ENCODE measurements at regions not wholly inside any gene's neighbourhood (a gene's known extent, or its start where the extent isn't known, plus 50 kb on each side); places are given as distances from the start of the nearest gene placed in this dataset.

DNA sequence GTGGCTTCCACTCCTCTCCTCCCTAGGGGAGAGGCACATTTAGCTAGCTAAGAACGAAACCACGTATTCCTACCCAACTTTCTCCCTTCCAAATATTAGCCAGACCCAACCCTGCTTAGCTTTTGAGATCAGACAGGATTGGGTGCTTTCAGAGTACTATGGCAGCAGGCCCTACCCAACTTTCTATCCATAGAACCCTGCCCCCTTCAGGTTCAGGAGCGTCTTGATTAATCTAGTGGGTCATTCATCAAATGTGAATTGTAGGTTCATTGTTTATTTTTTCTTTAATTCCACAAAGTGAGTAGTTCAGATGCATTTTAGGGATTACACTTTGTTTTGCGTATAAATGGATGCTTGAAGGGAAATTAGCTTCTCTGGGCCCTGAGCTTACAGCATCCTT is 188.3 kb downstream of the MIB1 start:
- WGBS = 62% methylated on average over 4 of the region's 4 CpGs
- H3K27ac ChIP-seq (ENCODE audit: low read length) = no peak overlapping the region
- H3K4me3 ChIP-seq (ENCODE audit: low read length) = no peak overlapping the region
- H3K27me3 ChIP-seq (ENCODE audit: control insufficient read depth, insufficient read depth) = no peaks in the 10 kb centered on the region
- DNase-seq = no peak
- intact Hi-C loops (cut with DNase I) = no loop called here
- H3K9me3 ChIP-seq (ENCODE audit: control insufficient read depth, low read length) = no peaks in the 10 kb centered on the region
- no peaks in the 10 kb centered on the region for H3K4me1 ChIP-seq (ENCODE audit: control insufficient read depth, insufficient read depth, low read length)
- ATAC-seq = no peak

DNA sequence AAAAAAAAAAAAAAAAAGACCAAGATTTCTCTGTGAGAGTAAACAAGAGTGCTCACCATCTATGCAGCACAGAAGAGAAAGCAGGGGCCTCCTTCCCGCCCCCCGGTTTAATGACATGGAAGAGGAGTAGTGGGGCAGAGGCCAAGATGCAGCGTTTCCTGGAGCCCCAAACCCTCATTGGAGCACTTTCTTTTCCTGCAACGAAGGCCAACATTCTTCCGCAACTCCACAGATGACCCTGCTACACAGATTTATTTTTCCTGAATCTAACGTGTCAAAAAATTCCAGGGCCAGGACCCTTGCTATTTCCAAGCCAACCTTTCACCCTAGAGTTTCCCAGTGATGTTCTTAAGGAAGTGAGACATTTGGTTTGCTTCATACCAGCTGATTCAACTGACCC is 189.6 kb downstream of the MIB1 start:
- ATAC-seq (no peak), DNase-seq (no peak)
- Histone ChIP-seq H3K4me1 (ENCODE audit: control insufficient read depth, insufficient read depth, low read length) (no peaks in the 10 kb centered on the region), H3K4me3 (ENCODE audit: low read length) (no peak overlapping the region), H3K27me3 (ENCODE audit: control insufficient read depth, insufficient read depth) (no peaks in the 10 kb centered on the region), H3K27ac (ENCODE audit: low read length) (no peak overlapping the region), H3K9me3 (ENCODE audit: control insufficient read depth, low read length) (no peaks in the 10 kb centered on the region)
- 64% methylated on average over 6 of the region's 6 CpGs for WGBS
- intact Hi-C loops (cut with DNase I) = no loop called here

DNA sequence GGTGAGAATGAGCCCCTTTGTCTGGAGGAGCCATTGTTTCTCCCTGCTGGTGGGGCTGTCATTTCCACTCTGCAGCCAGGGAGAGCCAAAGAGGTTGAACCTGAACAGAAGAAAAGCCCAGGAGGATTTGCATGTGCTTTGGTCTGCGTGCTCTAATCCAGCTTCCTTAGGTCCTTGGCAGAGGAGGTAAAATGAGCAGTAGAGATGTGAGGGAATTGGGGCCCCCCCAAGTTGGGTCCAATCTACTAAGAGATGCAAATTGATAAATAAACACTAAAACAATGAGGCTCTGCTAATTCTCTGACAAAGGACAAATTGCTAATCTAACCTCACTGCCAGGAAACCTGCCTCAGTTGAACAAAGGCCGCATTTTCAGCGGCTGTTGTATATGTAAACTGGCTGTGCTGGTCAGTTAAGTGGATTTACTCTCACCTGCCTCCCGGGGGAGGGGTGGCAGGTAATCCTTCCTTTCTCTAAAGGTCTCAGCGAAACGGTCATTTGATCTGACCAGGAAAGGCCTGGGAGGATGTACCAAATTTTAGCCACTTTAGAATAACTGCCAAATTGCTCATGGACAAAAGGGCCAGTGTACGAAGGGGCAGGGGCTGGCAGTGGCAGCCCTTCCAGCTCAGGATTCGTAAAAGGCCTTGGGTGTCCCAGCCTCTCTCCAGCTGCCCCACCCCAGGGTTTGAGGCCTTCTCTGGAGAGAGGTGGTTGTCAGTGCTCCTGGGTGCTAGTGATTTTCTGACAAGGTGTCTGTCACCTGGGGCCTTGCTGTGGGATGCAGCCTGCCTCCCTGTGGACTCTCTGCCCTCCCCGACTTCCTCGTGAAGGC is 193.6 kb downstream of the MIB1 start:
- no peak overlapping the region for H3K27ac ChIP-seq (ENCODE audit: low read length)
- no peaks in the 10 kb centered on the region for H3K4me1 ChIP-seq (ENCODE audit: control insufficient read depth, insufficient read depth, low read length)
- no peak for ATAC-seq
- no peaks in the 10 kb centered on the region for H3K9me3 ChIP-seq (ENCODE audit: control insufficient read depth, low read length)
- no peak for DNase-seq
- intact Hi-C loops (cut with DNase I) = no loop called here
- no peaks in the 10 kb centered on the region for H3K27me3 ChIP-seq (ENCODE audit: control insufficient read depth, insufficient read depth)
- H3K4me3 ChIP-seq (ENCODE audit: low read length) = no peak overlapping the region
- 79% methylated on average over 10 of the region's 10 CpGs for WGBS

DNA sequence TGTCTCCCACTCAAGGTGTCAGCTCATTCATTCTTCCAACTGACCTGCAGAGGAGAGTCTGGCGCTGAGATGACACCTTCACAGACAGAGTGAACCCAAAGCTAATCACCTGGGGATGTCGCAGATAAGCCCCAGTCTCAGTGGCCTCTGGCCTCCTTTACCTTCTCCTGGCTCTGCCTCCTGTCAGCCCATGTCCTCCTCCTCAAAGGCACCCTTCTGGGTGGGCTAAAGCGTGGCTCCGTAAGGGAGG is 194.1 kb downstream of the MIB1 start:
- DNase-seq (no peak), ATAC-seq (no peak)
- intact Hi-C loops (cut with DNase I) = no loop called here
- Histone ChIP-seq H3K9me3 (ENCODE audit: control insufficient read depth, low read length) (no peaks in the 10 kb centered on the region), H3K27ac (ENCODE audit: low read length) (no peak overlapping the region), H3K4me3 (ENCODE audit: low read length) (no peak overlapping the region), H3K4me1 (ENCODE audit: control insufficient read depth, insufficient read depth, low read length) (no peaks in the 10 kb centered on the region), H3K27me3 (ENCODE audit: control insufficient read depth, insufficient read depth) (no peaks in the 10 kb centered on the region)
- WGBS = 71% methylated on average over 4 of the region's 4 CpGs

DNA sequence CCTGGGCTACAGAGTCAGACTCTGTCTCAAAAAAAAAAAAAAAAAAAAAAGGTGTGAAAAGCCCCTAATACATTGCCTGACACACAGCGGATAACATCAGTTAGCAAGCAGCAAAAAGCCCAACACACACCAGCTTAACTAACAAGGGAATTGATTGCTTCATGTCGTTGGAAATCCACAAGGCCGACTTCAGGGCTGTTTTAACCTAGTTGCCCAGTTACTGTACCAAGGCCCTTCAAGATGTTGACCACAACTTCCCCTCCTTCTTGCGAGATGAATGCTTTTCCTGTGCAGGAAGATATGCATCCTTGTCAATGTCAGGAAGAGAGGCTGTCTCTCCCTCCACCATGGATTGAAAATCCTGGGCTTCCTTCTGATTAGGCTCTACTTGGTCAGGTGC is 202.9 kb downstream of the MIB1 start:
- WGBS = 63% methylated on average over 4 of the region's 4 CpGs
- Histone ChIP-seq H3K9me3 (ENCODE audit: control insufficient read depth, low read length) (no peaks in the 10 kb centered on the region), H3K4me3 (ENCODE audit: low read length) (no peak overlapping the region), H3K4me1 (ENCODE audit: control insufficient read depth, insufficient read depth, low read length) (no peaks in the 10 kb centered on the region), H3K27me3 (ENCODE audit: control insufficient read depth, insufficient read depth) (no peaks in the 10 kb centered on the region), H3K27ac (ENCODE audit: low read length) (no peak overlapping the region)
- intact Hi-C loops (cut with DNase I) = no loop called here
- no peak for ATAC-seq
- no peak for DNase-seq

DNA sequence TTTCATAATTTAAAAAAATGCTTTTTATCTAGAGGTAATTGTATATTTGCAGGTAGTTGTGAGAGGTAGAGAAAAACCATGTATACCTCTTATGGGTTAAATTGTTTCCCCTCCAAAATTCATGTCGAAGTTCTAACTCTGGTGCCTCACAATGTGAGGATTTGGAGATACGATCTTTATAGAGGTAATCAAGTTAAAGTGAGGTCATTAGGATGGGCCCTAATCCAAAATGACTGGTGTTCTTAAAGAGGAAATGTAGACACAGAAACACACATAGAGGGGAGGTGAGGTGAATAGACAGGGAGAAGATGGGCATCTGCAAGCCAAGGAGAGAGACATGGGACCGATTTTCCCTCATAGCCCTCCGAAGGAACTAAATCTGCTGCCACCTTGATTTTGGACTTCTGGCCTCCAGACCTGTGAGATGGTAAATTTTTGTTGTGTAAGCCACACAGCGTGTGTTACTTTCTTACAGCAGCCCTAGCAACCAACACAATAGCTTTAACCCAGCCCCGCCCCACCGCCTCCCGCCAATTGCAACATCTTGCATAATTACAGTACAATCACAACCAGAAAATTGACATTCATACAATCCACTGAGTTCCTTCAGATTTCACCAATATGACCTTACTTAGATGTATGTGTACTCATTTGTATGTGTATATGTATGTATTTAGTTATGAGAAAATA is 208.9 kb downstream of the MIB1 start:
- no peaks in the 10 kb centered on the region for H3K27me3 ChIP-seq (ENCODE audit: control insufficient read depth, insufficient read depth)
- DNase-seq (no peak), ATAC-seq (no peak)
- H3K27ac ChIP-seq (ENCODE audit: low read length) = no peak overlapping the region
- 77% methylated on average over 8 of the region's 8 CpGs for WGBS
- H3K9me3 ChIP-seq (ENCODE audit: control insufficient read depth, low read length) = no peaks in the 10 kb centered on the region
- no peaks in the 10 kb centered on the region for H3K4me1 ChIP-seq (ENCODE audit: control insufficient read depth, insufficient read depth, low read length)
- H3K4me3 ChIP-seq (ENCODE audit: low read length) = no peak overlapping the region
- intact Hi-C loops (cut with DNase I) = no loop called here

DNA sequence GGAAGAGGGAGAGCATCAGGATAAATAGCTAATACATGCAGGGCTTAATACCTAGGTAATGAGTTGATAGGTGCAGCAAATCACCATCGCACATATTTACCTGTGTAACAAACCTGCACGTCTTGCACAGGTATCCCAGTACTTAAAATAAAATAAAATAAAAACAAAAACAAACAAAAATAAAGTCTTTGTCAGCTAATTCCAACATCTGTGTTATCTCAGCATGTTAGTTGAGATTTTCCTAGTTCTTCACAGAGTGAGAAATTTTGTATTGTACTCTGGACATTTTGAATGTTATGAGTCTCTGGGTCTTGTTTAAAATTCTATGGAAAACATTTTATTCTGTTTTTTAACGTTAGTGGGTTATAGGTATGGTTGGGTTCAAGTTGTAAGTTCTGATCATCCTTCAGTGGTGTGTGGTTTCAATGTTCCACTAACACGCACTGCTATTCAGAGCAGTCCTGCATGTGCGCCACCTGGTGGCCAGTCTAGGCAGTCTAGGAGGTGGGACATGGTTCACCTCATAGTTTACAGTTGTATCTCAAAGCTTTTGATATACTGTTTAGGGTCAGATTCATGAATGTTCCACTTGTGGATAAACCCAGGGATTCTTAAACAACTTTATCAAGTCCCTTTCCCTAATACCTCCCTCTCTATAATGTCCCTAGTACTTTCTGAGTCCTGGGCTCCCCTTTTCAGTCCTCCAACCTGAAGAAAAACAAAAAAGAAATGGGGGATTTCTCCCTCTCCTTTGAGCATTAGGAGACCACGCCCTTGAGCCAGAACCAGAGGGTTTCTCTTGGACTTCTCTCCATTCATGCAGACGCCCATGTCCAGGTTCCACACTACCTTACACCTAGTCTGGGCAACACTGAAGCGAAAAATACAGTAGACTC is 213.4 kb upstream of the GATA6 start:
- H3K4me3 ChIP-seq (ENCODE audit: low read length) = no peak overlapping the region
- ATAC-seq (peak; percentile 93 to 95), DNase-seq (peak; percentile 81 to 93 (median 92))
- no peaks in the 10 kb centered on the region for H3K27me3 ChIP-seq (ENCODE audit: control insufficient read depth, insufficient read depth)
- 41% methylated on average over 8 of the region's 8 CpGs for WGBS
- H3K9me3 ChIP-seq (ENCODE audit: control insufficient read depth, low read length) = no peaks in the 10 kb centered on the region
- intact Hi-C loops (cut with DNase I) = no loop called here
- H3K4me1 ChIP-seq (ENCODE audit: control insufficient read depth, insufficient read depth, low read length) = no peaks in the 10 kb centered on the region
- H3K27ac ChIP-seq (ENCODE audit: low read length) = no peak overlapping the region

DNA sequence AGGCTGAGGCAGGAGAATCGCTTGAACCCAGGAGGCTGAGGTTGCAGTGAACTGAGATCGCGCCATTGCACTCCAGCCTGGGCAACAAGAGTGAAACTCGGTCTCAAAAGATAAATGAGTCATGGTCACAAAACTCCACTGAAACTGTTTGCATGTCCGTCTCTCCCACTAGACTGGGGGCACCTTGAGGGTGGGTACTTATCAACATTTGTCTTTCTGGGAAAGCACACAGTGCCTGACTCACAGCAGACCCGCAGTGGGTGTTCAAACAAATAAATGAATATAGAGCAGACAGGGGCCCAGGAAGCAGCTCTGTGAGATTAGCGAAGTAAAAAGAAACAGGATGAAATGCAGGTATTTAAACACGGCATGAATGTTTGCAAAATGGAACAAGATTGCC is 211.1 kb upstream of the GATA6 start:
- Histone ChIP-seq H3K4me1 (ENCODE audit: control insufficient read depth, insufficient read depth, low read length) (no peaks in the 10 kb centered on the region), H3K27ac (ENCODE audit: low read length) (no peak overlapping the region), H3K9me3 (ENCODE audit: control insufficient read depth, low read length) (no peaks in the 10 kb centered on the region), H3K4me3 (ENCODE audit: low read length) (no peak overlapping the region), H3K27me3 (ENCODE audit: control insufficient read depth, insufficient read depth) (no peaks in the 10 kb centered on the region)
- ATAC-seq (no peak), DNase-seq (no peak)
- WGBS = 84% methylated on average over 8 of the region's 8 CpGs
- intact Hi-C loops (cut with DNase I) = no loop called here

DNA sequence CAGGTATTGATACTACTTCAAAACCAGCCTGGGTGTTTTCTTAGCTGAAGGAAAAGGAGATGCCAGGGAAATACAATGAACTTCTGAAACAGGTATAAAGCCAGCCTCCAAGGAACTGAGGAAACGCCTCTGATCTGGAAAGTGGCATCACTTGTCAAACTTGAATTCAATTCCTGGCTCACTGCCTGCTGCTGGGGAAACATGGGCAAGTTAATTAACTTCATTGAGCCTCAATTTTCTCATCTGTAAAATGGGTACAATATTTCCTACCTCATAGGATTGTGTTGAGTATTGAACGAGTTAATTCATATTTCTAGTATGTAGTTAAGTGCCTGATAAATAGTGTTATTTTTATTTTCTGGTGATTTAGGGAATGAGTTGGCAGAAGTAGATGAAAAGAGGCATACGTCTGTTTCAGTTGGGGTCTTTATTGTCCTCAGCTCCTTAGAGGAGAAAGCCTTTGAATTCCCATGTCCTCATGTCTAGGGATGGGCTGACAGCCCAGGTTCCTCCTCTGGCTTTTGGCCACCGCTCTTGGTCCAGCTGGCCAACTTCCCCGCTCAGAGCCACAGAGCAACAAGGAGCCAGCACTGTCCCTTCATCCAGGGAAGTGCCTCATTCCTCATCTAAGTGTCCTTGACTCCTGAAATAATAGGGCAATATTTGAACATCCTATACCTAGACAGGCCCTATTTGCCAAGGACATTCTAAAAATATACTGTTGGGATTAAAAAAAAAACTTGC is 210.5 kb upstream of the GATA6 start:
- 46% methylated on average over 5 of the region's 5 CpGs for WGBS
- DNase-seq (peak in 2 of 3 donors; percentile 72 to 73), ATAC-seq (peak; percentile 40 to 74)
- intact Hi-C loops (cut with DNase I) = no loop called here
- no peaks in the 10 kb centered on the region for H3K4me1 ChIP-seq (ENCODE audit: control insufficient read depth, insufficient read depth, low read length)
- no peak overlapping the region for H3K4me3 ChIP-seq (ENCODE audit: low read length)
- no peak overlapping the region for H3K27ac ChIP-seq (ENCODE audit: low read length)
- no peaks in the 10 kb centered on the region for H3K27me3 ChIP-seq (ENCODE audit: control insufficient read depth, insufficient read depth)
- H3K9me3 ChIP-seq (ENCODE audit: control insufficient read depth, low read length) = no peaks in the 10 kb centered on the region

DNA sequence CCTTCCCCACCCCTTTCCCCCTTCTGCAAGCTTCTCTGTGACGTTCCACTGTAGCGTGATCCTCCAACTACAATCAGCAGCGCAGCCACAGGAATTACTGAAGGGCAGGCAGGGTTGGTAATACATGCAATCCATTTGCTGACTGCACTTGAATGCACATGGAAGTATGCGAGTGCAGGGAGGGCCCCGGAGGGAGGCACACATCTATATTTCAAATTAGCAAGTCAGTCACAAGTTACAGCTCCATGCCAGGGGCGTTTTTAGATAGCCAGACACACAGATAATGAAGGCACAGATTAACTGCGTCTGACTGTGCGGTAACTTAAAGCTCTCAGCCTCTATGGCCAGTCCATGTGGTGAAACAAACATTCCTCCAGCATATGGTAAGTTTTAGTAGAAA is 209.2 kb upstream of the GATA6 start:
- WGBS = 46% methylated on average over 8 of the region's 8 CpGs
- H3K27ac ChIP-seq (ENCODE audit: low read length) = peak overlapping the region; percentile 26
- DNase-seq (no peak), ATAC-seq (no peak)
- no peaks in the 10 kb centered on the region for H3K9me3 ChIP-seq (ENCODE audit: control insufficient read depth, low read length)
- no peaks in the 10 kb centered on the region for H3K27me3 ChIP-seq (ENCODE audit: control insufficient read depth, insufficient read depth)
- intact Hi-C loops (cut with DNase I) = no loop called here
- no peak overlapping the region for H3K4me3 ChIP-seq (ENCODE audit: low read length)
- H3K4me1 ChIP-seq (ENCODE audit: control insufficient read depth, insufficient read depth, low read length) = no peaks in the 10 kb centered on the region

All from right cardiac atrium (tissue), 5 donors.